DMS 273 treated with DMSO at 0.1 percent for 48 hours (cell line): ENCODE measurements at regions not wholly inside any gene's neighbourhood (a gene's known extent, or its start where the extent isn't known, plus 50 kb on each side); places are given as distances from the start of the nearest gene placed in this dataset.
A peak's percentile ranks its signal among the peaks of the same experiment; 100 is the strongest.
"Not testable (repeated sequence)": the region's sequence is repeated elsewhere in the genome, so short reads cannot be mapped to it uniquely, and the experiment has no call there.

Experiments used
- DNase-seq: peaks from one replicate; lab custom pipeline; 2025; lab: John Stamatoyannopoulos, UW

DNA sequence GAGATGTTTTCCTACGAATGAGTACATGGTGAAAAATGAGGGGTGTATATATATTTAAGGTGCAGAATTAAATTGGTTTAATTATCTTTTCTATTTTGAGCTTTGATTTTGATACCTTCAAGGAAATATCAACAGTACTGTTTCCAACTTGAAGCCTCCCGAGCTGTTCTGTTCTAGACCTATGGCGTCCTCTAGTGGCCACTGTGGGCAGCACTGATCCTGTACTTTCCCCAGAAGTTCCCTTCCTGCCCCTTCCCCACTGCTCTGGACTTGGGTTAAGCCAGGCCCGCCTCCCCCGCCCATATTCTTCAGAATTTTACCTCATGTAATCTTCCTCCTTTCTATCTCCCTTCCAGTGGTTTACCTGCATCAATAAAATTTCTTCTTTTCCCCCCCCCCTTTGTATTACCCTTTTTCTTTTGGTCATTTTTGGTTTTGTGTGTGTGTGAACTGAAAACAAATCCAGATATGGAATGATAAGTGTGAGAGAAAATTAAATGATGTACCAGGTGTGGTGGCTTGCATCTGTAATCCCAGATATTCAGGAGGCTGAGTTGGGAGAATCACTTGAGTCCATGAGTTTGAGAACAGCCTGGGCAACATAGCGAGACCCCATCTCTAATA, 1643.5 kb downstream of the TP53TG3F start:
- peak; percentile 2 for DNase-seq

DNA sequence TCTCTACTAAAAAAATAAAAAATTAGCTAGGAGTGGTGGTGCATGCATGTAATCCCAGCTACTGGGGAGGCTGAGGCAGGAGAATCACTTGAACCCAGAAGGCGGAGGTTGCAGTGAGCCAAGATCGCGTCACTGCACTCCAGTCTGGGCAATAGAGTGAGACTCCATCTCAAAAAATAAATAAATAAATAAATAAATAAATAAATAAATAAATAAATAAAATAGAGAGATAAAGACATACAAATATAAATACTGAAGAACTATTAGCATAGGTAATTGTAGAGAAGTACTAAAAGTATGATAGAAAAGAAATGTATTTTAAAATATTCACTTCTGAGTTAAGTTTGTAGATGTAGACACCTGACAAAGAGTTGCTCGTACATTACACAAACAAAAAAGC, 1652.4 kb downstream of the TP53TG3F start:
- not testable (repeated sequence) for DNase-seq

DNA sequence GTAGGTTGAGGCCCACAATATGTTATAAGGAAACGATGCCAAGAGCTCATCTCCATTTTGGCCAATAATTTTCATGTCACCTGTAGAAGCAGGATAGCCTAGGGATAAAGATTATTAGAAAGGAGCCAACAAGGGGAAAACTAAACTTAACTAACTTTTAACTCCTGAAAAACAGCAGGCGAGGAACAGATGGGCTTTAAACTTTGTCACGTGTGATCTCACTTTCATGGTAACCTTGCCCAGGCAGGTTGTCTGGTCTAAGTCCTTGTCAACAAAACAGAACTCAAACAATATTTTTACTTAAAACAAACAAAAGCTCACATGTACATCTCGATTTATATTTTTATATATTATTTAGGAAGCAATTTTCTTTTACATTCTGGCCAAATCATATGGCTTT, 1672.0 kb downstream of the TP53TG3F start:
- no peak for DNase-seq

DNA sequence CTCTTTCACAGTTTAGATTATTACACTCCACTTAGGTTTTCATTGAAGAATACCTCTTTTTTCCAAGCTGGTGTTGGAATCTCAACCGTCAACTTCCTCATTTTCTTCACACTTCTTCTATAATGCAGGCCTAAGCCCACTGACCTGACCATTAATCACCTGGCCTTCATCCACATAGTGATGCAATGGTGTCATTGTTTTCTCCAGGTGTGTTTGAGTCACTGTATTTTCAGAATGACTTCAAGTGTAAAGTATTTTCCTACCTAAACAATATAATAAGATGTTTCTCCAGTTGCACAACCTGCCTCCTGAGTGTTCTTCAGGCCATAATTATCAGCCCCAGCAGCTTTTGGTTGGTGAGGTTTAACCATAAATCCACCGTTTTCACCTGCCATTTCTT, 1675.1 kb downstream of the TP53TG3F start:
- DNase-seq = no peak

DNA sequence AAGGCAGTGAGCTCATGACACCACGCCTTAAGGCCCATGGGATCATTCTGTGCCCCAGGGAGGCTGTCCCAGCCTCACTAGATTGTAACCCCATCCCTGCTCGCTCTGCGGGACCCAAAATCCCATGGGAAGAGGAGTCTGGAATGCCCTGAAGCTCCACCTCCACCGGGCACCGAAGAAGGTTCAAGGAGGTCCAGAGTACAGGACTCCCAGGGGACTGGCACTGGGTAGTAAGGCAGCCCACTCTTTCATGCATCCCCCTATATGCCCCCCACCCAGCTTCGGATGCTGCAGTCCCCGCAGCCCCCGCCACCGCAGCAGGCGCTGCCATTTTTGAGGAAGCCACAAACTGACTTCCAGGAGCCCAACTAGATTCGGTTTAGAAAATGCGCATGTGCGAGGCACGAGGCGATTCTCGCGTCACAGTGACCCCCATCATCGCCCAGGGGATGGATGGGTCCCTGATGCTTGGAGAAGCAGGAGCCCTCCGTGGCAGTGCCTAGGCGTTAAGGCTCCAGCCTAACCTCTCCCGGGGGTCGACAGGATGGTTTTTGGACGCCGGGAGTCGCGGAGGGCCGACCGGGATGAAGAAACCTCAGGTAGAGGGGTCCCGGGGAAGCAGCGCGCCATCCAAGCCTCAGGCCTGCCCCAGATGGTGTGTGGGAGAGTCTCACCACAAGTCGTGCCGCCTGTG, 1681.0 kb downstream of the TP53TG3F start:
- DNase-seq = no peak

DNA sequence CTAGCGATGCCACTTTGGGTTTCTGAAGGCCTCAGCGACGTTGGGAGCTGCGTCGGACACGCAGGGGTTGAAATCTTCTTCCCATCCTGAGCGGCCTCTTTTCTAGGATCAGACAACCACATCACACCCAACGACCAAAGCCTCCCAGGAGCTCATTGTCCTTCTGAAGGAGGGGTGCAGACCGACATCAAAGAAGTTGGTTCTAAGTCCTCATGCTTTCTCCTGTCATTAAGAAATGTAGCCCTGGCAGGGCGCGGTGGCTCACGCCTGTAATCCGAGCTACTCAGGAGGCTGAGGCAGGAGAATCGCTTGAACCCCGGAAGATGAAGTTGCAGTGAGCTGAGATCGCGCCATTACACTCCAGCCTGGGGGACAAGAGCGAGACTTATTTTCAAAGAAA, 1681.9 kb downstream of the TP53TG3F start:
- no peak for DNase-seq

DNA sequence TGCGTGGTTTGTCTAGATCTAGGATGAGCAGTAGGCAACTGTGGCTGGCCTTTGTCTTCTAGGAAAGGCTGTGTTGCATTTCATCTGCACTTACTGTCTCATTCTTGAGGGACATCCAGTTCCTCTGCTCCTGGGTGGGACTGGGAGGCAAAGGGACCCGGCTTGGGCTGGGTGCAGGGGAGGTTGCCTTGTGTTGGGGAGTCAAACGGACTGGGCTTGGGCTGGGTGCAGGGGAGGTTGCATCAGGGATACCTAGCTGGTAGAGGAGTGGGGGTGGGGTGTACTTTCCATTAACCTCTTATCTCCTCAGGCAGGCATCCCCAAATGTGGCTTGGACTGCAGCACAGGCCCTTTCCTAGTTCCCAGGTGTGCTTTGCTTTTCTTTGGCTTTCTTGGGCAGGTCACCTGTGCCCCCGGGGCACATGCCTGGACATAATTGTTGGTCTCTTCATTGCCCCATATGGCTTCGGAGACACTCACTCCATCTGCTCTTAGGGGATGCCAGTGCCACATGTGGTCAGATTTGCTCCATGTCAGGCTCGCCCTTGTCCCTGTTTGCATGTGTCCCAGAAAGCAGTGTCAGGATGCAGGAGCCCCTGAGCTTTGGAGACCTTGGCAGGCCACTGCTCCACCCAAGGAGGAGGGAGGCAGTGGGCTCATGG, 1682.9 kb downstream of the TP53TG3F start:
- DNase-seq = no peak

DNA sequence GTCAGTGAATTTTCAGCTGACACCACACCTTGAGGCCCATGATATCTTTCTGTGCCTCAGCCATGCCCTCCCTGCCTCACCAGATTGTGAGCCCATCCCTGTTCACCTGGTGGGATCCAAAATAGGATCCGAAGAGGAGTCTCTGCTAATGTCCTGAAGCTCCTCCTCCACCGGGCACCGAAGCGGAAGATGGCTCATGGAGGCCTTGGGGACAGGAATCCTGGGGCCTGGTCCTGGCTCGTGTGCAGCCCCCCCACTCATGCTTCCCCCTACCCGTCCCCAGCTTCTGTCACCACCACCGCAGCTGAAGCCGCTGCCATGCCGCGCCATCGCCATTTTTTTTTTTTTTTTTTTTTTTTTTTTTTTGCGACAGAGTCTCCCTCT, 1683.4 kb downstream of the TP53TG3F start:
- no peak for DNase-seq

DNA sequence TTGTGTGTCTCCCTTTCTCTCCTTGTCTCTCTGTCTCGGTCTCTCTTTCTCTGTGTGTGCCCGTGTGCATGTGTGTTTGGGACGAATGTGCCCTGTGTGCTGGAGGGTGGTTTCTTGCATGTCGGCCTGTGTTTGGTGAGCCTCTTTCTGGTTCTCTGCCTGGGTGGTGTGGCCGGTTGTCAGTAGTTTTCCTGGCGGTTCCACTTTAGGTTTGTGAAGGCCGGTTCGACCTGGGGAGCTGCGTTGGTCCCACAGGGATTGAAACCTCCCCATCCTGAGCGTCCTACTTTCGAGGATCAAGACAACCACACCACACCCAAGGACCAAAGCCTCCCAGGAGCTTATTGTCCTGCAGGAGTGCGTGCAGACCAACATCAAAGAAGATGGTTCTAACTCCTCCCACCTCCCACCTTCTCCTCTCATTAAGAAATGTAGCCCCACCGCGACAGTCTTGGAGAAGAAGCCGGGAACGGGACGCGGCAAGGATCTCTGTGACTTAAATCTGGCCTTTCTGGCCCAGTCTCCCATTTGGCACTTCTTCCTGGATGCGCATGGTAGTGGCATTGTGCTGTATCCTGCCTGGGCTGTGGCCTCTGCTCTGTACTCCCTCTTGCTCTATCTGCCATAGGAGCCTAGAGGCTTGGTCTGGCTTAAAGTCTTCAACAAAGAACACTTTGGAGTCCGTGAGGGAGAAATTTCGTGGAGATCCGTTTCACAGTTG, 1685.0 kb downstream of the TP53TG3F start:
- DNase-seq = no peak

DNA sequence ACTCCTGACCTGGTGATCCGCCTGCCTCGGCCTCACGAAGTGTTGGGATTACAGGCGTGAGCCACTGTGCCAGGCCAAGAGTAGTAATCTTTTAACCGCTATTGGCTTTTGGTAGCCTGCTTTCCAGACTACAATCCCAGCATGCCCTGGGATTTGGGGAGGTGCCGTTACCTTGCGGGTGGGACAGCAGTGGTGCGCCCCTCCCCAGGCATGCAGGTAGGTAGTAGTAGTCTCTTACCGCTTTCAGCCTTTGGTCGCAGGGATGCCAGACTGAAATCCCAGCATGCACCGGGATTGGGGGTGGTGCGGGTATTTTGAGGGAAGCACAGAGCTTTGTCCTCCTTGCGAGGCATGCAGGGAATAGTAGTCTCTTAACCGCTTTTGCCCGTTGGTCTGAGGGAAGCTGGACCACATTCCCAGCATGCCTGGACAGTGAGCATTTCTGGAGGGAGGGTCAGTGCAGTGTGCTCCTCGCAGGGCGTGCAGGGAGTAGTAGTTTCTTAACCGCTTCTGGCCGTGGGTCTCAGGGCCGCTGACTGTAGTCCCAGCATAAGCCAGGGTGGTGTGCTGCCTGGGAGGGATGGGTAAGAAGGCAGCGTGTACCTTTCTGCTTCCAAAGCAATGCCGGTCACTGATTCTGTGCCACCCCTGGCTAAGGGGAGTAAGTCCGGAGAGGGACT, 1686.8 kb downstream of the TP53TG3F start:
- DNase-seq = no peak

DNA sequence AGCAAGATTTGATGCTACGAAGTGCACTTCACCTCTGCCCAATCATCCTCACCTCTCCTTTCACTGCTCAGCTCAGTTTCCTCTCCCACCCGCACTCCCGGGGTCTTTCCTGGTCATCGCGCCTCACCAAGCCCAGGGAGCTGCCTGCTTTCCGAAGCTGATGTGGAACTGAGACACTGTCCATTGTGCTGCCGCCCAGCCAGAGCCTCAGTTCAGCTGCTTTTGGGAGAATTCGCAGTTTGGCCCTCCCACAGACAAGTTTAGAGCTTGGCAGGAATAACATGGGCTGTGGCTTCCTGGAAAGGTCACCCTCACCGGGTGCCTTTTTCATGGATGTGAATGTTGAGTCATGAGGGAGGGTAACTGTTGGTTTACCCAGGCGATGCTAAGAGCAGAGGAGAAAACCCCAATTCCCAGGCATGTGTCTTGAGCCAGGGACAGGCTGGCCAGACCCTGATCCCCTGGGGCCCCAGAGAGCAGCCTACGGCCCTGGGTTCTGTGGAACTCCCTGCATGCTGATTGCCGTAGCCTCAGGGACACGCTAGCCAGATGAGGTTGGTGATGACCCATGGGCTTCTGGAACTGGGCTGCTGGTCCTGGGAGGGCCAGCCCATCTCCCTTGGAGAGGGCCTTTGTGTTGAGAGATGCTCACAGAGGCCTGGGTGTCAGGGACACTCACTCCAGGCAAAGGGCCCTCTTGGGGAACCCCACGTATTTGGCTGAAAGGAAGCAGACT, 1687.5 kb downstream of the TP53TG3F start:
- DNase-seq = no peak

DNA sequence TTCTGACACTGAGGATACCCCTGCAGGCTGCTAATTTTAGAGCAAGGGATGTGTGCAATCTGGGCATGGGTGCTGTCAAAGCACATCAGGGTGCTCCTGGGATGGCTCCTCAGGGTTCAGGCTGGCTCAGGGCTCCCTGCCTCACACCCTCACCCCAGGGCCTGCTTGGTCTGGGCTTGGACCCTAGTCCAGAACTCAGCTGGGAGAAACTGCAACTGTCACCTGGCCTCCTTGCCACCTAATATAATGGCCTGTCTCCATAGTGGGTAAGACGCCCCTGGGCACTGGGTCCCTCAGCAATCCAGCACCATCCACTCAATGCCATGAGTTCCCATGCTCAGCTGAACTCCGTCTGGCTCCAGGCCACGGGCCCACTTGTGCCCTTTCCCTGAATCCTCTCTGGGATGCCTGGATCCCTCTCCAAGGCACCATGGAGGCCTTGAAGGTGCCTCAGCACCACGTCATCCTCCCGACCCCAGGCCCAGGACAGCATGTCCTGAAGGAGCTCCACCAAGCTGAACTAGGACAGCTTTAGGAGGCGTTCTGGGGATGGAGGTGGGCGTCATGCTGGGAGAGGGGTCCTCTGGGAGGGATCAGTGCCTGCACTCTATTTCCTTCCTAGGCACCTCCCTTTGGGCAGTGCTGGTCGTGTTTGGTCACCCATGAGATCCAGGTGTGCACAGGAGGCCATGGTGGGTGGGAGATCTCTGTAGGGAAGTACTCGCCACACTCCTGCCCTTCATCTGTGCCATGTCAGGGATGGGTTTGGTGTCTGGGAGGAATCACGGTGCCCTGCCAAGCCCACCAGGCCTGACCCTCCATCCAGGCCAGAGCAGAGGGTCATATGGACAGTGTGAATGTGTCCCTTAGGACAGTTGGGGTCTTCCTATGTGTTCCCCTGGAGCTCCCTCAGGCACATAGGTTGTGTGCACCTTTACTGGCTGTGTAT, 1688.4 kb downstream of the TP53TG3F start:
- no peak for DNase-seq

DNA sequence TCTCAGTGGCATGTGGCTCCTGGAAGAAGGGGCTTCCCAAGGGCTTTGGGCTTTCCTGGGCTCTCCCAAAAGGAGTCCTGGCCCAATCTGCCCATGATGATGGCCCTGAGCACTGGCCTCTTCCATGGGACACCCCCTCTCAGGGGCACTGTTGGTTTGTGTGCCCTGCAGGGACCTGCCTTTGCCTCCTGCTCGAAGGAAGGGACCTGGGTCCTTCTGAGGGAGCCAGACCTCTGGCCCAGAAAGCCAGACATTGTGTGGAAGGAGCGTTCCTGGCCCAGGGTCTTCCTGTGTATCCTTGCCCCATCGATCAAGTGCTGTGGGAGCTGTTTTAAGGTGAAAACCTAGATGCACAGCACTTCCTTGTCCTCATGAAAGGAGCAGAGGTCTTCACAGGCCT, 1689.3 kb downstream of the TP53TG3F start:
- DNase-seq = no peak

DNA sequence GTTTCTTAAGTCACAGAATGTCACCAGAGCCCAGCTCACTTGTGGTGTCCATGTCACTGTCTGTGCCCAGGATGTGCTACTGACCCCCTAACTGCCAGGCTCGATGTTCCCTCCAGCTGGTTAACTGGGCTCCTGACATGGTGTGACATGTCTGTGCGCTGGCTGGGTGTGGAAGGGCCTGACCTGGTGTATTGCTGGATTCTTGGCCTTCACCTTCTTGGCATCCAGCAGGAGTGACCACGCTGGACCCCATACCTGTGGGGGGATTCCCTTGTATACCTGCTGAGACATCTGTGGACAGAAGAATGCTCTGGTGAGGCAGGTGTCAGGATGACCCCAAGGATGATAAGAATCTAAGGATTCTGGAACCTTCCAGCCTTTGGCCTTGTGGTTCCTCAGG, 1690.1 kb downstream of the TP53TG3F start:
- no peak for DNase-seq

DNA sequence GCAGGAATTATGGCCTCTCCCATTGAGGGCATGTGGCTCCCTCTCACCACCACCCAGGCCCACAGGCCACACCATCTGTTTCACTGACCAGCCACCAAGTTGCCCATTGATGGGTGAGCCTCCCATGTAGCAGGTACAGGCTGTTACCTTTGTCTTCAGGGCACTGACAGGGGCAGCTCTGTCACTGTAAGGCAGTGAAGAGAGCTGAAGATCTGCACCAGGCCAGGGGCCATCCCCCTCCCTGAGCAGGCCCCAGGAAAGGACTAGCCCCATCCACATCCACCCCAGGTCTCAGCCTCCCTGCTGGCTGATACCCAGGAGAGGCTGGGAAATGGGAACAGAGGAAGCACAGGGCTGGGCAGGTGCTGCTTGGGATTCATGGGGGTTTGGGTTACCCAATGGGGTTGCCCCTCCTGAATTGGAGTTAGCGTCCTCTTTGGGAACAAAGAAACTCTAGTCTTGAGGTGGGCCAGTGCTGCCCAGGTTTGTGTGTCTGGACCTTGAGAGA, 1691.4 kb downstream of the TP53TG3F start:
- no peak for DNase-seq

DNA sequence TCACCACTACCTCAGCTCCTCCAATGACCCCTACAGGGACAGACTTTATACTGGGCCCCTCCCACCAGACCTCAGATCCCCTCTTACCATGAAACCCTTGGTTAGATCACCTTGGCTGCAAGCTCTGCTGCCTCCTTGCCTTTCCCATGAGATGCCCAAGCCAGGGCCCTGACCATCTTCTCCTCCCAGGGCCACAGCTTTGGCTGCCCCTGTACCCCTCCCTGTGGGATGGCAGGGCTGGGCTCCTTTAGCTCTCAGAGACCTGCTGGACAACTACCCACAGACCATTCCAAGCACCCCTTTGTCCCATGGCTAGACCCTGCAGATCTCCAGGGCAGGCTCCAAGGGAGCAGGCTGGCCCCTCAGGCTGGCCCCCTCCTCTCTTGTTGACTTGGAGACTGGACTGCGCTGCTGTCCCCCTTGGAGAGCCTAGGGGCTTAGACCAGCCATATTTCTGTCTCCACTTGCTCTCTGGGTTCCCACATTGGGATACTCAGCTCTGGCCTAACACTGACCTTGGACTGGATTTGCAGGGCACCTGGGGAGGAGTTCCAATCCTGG, 1692.7 kb downstream of the TP53TG3F start:
- DNase-seq = no peak

DNA sequence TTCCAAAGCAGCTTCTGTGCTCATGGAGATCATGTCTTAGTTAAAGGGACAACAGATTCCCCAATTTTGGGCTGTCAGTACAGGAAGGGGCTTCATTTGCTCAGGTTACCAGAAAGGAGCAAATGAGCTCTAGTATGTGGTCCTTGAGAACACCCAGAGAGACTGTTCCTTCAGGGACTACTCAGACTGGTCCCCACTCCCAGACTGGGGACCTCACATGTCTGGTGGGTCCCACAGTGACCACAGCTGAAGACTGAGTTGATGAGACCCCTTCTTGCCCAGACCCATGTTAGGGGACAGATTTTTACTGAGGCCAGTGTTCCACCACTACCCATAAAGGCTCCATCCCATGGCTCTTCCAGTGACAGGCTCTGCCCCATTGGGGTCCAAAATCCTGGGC, 1695.2 kb downstream of the TP53TG3F start:
- no peak for DNase-seq

DNA sequence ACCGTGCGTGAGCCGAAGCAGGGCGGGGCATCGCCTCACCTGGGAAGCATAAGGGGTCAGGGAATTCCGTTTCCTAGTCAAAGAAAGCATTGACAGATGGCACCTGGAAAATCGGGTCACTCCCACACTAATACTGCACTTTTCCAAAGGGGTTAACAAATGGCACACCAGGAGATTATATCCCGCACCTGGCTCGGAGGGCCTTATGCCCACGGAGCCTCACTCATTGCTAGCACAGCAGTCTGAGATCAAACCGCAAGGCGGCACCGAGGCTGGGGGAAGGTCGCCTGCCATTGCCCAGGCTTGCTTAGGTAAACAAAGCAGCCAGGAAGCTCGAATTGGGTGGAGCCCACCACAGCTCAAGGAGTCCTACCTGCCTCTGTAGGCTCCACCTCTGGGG, 1698.1 kb downstream of the TP53TG3F start:
- DNase-seq = not testable (repeated sequence)

DNA sequence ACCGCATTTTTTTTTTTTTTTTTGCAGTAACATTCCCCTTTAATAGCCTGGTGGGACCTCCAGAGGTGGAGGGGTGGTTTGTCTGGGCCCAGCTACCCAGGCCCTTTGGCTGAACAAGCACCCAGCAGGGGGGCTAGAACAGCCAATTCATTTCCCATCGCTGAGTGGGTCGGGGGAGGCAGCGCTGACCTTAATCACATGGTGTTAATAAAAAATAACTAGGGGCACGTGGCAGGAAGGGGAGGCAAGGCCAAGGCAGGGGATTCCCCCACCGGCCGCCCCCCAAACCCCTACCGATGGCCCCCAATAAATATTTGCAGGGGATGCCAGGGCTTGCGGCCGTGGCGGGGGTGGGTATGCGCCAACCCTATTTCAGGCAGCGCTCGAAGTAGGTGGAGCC, 1709.9 kb downstream of the TP53TG3F start:
- not testable (repeated sequence) for DNase-seq

DNA sequence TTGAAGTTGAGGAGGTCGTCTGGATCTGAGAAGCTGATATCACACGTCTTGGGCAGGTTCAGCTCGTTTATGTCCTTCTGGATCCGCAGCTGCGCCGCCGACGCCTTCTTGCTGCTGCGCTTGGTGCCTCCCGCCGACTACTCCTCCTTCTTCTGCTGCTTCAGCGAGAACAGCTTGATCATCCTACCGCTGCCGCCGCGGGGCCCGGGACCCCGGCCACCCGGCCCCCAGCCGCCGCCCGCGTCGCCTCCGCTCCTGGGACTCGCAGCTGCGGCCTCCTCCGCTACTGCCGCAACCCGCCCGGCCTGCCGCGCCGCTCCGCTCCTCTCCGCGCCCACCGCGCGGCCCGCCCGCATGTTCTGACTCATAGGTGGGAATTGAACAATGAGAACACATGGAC, 1710.6 kb downstream of the TP53TG3F start:
- DNase-seq = not testable (repeated sequence)
